PC-3 (cell line): ENCODE measurements at regions not wholly inside any gene's neighbourhood (a gene's known extent, or its start where the extent isn't known, plus 50 kb on each side); places are given as distances from the start of the nearest gene placed in this dataset.

ENCODE experiments used
- CTCF ChIP-seq: fragments of 300-600 bp; sonication (generic); conservative IDR thresholded peaks from 2 replicates; pipeline ENCODE4 v1.5.1; 2017; ENCODE audit warnings: antibody characterized with exemption, low read depth, mild to moderate bottlenecking, low read length
- EZH2 ChIP-seq: fragments of 300-600 bp; sonication (generic); IDR thresholded peaks from one replicate; pipeline ENCODE4 v1.6.1; 2017; ENCODE audit warnings: antibody characterized with exemption, mild to moderate bottlenecking, low read length; ENCODE audit not compliant: unreplicated experiment

GRCh38 chr2:134195341-134195740 lies 58.5 kb upstream of the MGAT5 start:
- TF ChIP-seq EZH2 (no peak), CTCF (no peak)
